HG03439 (cell line): ENCODE measurements at regions not wholly inside any gene's neighbourhood (a gene's known extent, or its start where the extent isn't known, plus 50 kb on each side); places are given as distances from the start of the nearest gene placed in this dataset.
"Not testable (repeated sequence)": the region's sequence is repeated elsewhere in the genome, so short reads cannot be mapped to it uniquely, and the experiment has no call there.

ENCODE experiments used
- ATAC-seq: cut with Tn5 transposase; IDR thresholded peaks from one replicate; pipeline ENCODE4 v1.9.1; 2021; ENCODE audit warnings: mild to moderate bottlenecking, moderate library complexity; ENCODE audit not compliant: unreplicated experiment

DNA sequence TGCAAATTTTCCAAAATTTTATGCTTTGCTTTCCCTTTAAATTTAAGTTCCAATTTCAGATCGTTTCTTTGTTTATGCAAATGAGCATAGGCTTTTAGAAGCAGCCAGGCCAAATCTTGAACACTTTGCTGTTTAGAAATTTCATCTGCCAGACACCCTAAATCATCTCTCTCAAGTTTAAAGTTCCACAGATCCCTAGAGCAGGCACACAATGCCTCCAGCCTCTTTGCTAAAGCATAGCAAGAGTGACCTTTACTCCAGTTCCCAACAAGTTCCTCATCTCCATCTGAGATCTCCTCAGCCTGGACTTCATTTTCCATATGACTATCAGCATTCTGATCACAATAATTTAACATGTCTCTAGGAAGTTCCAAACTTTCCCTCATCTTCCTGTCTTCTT lies 254.5 kb downstream of the DLL1 start:
- not testable (repeated sequence) for ATAC-seq

DNA sequence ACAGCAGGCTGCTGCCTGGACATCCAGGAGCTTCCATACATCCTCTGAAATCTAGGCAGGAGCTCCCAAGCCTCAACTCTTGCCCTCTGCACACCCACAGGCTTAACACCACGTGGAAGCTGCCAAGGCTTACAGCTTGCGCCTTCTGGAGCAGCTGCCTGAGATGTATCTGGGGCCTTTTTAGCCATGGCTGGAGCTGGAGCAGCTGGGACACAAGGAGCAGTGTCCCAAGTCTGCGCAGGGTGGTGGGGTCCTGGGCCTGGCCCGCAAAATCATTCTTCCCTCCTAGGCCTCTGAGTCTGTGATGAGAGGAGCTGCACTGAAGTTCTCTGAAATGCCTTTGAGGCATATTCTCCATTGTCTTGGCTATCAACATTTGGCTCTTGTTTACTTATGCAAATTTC lies 255.0 kb downstream of the DLL1 start:
- ATAC-seq: no peak

DNA sequence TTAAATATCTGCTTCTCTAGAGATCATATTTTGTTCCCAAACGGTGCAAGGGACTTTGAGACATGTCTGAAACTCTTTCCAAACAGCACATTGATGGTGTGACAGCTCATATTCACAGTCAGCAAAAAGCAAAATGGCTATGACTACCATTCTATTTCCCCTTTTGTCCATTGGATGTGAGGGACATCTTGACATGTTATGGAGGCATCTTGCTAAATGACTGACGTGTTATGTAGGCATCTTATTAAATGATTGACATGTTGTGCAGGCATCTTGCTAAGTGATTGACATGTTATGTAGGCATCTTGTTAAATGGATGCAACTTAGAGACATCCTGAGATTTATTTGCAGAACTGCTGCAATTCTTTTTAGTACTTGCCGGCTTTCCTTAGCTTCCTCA lies 255.8 kb downstream of the DLL1 start:
- ATAC-seq: no peak

GRCh38 chr6:170034294-170034693 lies 256.6 kb downstream of the DLL1 start:
- no peak for ATAC-seq

DNA sequence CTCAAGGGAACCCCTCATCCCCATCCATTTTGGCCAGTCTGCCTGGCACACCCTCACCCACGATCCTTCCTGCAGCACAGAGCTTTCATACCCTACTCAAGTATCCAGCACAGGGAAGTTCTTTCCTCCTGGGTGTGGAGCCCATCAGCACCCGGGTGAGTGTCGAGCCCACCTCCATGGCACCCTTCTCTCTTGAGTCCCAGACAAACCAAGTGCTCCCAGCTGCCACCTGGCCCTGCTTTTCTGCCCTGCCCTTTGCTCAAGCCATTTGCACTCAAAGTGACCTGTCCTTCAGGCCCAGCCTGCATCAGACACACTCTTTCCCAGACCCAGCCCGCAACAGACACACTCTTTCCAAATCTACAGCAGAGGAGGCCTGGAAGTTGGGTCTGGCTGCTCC lies 257.2 kb downstream of the DLL1 start:
- ATAC-seq: no peak

DNA sequence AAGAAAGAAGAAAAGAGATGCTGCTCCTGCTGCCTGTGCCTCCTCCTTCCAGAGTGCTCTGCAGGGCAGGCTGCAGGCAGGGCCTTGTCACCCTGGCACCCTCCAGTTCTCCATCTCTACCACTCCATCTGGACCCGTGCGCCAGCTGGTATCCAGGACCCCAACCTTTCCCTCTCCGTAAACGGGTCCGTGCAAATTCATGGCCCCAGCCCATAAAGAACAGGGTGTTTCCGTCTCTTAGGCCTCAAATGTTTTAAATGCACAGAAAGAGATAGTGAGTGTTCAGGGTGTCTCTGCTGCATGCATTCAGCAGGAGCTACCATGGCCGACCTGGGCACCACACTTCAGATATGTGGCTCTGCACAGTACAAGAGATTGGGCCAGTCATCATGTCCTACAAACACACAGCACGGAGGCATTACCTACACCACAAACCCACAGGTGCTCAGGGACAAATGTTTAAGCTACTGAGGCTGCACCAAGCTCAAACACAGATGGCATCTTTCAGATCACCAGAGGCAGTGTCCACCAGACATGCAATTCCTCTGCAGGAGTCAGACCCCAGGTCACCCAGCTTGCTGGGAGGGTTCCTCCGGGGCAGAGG lies 258.1 kb downstream of the DLL1 start:
- no peak for ATAC-seq

DNA sequence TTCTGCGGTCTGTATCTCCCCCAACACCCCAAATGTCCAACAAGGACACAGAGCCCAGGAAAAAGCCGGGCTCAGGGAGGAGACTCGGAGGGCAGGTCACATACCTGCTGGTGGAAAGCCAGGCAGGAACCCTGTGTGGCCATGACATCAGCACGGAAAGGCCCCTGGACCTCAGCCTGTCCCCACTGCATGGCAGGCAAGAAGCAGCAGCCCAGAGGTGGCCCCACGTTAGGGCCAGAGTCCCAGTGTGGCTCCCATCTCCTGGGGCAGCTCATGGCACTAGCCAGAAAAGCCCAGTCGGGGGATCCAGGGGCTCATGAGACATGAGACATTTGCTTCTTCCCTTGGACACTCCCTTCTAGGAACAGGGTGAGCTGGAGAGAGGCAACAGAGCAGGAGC lies 258.7 kb downstream of the DLL1 start:
- no peak for ATAC-seq

DNA sequence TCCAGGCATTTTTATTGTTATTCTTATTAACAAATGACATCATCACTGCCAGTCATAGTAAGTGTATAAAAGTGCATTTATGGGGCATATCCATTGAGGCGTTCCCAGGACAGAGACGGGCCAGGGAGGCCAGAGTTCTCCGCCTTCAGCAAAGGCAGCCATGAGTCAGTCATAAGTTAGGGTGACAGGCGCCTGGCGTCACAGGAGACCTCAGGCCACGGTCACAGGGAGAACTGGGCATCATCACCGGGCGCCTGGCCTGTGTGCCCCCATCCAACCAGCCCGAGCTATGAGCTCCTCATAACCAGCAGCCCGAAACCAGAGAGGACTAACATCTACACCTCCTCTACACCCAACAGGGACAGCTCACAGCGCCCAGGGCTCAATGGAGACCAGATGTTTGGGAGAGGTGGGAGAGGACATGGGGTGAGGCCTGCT lies 259.2 kb downstream of the DLL1 start:
- ATAC-seq: no peak

GRCh38 chr6:170030821-170031471 lies 259.9 kb downstream of the DLL1 start:
- ATAC-seq: no peak

DNA sequence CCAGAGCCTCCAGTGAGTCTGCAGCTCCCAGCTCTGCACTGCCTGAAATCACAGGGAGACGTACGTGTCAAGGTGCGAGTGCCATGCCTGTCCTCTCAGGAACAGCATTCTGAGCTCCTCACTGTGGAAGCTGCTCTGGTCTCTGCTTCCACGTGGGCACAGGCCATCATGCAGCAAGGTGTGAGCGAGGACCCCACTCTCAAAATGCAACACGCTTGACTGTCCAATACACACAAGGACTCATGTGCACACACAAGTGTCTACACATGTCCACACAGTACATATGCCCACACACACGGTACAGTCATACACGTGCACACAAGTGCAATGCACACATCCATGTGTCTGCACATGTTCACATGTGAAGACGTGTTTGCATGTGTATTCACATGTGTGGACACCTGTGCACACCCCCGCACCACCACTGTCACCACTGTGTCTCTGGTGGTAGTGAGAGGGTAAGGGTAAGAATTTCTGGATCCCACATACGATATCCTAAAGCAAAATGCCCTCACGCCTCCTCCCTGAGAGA lies 260.5 kb downstream of the DLL1 start:
- ATAC-seq: no peak

GRCh38 chr6:170029416-170030283 lies 261.2 kb downstream of the DLL1 start:
- no peak for ATAC-seq

DNA sequence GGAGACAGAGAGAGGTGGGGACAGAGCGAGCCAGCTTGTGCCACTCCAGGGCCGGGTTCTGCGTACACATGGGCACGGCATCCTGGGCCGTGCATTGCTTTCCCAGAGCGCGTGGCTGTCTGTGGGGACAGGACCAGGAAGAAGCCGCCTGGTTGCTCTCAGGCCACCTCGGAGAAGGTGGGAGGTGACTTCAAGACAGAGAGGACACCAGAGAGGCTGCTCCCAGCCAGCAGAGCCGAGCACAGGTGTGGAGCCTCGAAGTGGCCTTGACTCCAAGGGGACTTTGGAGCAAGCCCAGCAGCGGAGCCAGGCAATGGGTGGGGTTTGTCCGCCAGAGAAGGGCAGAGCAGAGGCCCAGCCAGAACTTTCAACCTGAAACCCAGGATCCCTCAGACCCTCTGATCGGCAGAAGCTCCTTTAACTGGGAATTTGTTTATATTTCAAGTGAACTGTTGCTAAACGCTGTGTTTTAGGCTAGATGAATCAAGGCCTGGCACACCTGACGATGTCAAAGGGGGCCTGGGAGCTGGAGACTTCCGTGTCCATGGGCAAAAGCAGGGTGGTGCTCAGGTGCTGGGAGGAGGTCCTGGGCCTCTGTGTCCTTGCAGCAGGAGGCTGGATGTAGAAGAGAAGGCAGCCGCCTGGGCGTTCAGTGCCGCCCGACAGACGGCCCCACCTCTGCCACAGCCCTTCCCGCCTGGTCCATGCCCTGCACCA lies 262.1 kb downstream of the DLL1 start:
- ATAC-seq: no peak

DNA sequence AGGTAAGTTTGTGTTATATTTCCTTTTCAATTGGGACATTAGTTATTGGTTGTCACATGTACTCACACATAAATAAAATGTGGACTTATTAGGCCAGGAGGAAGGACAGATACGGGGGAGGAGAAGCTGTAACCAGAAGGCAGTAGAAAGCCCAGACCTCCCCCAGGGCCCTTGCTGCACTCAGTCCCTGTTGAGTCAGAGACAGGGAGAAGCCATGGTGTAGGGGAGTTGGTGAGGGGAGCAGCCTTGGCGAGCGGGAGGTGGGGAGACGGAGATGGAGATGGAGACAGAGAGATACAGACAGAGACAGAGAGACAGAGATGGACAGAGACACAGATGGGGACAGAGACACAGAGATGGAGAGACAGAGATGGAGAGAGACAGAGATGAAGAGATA lies 263.2 kb downstream of the DLL1 start:
- ATAC-seq: no peak

- no peak for ATAC-seq
Measured at GRCh38 chr6:170026751-170027646, 263.9 kb downstream of the DLL1 start.

- ATAC-seq: no peak
Measured at GRCh38 chr6:170025935-170026750, 264.7 kb downstream of the DLL1 start.

GRCh38 chr6:170025341-170025911 lies 265.5 kb downstream of the DLL1 start:
- no peak for ATAC-seq

- ATAC-seq: no peak
Measured at GRCh38 chr6:170024940-170025339, 265.9 kb downstream of the DLL1 start.

- ATAC-seq: no peak
Measured at GRCh38 chr6:170023620-170024521, 267.0 kb downstream of the DLL1 start.
